Epithelial cell of esophagus (primary cell): ENCODE measurements at regions not wholly inside any gene's neighbourhood (a gene's known extent, or its start where the extent isn't known, plus 50 kb on each side); places are given as distances from the start of the nearest gene placed in this dataset.

ENCODE experiments used
- DNase-seq: peaks from one replicate; pipeline ENCODE4 v3.0.0; 2010; ENCODE audit warnings: low read depth
- H3K4me3 ChIP-seq: 2 replicates; pipeline ENCODE4 v1.5.1; 2011; ENCODE audit warnings: mild to moderate bottlenecking, low read length, control low read depth
- CTCF ChIP-seq: IDR thresholded peaks from 2 replicates; pipeline ENCODE4 v1.5.1; 2011; ENCODE audit warnings: low read depth, mild to moderate bottlenecking, low read length, control low read depth, inconsistent platforms; ENCODE audit not compliant: insufficient read depth; ENCODE audit errors: missing control alignments

- TF ChIP-seq CTCF: no peak
- no peak for DNase-seq
- no peak overlapping the region for H3K4me3 ChIP-seq
These were observed 115.8 kb upstream of the INPP4B start for GRCh38 chr4:142961866-142962265.

- no peak overlapping the region for H3K4me3 ChIP-seq
- DNase-seq: no peak
- TF ChIP-seq CTCF: no peak
These were observed 128.2 kb upstream of the INPP4B start for GRCh38 chr4:142974328-142974727.

- no peak for DNase-seq
- TF ChIP-seq CTCF: no peak
- no peak overlapping the region for H3K4me3 ChIP-seq
These were observed 129.5 kb upstream of the INPP4B start for GRCh38 chr4:142975618-142976017.

GRCh38 chr4:142976482-142976881, 130.4 kb upstream of the INPP4B start:
- no peak for TF ChIP-seq CTCF
- no peak overlapping the region for H3K4me3 ChIP-seq
- no peak for DNase-seq

GRCh38 chr4:142977182-142977581, 131.1 kb upstream of the INPP4B start:
- TF ChIP-seq CTCF: no peak
- DNase-seq: no peak

GRCh38 chr4:142983065-142983464, 137.0 kb upstream of the INPP4B start:
- H3K4me3 ChIP-seq: no peak overlapping the region
- no peak for TF ChIP-seq CTCF
- DNase-seq: no peak

More at GRCh38 chr4:142977182-142977581, 131.1 kb upstream of the INPP4B start:
- H3K4me3 ChIP-seq: no peak overlapping the region

- no peak for DNase-seq
- TF ChIP-seq CTCF: no peak
These were observed 137.5 kb upstream of the INPP4B start for GRCh38 chr4:142983589-142983988.

More at GRCh38 chr4:142983589-142983988, 137.5 kb upstream of the INPP4B start:
- no peak overlapping the region for H3K4me3 ChIP-seq
